ENCODE measurements at regions not wholly inside any gene's neighbourhood (a gene's known extent, or its start where the extent isn't known, plus 50 kb on each side); places are given as distances from the start of the nearest gene placed in this dataset.

GRCh38 chr1:219326843-219327242 is 153.2 kb downstream of the LYPLAL1 start:
- POLR2A ChIA-PET (ENCODE audit: unreplicated experiment): no interaction called here
- peaks cover 31% of the 10 kb centered on the region for H3K4me1 ChIP-seq (replicated peaks; ENCODE audit: insufficient read depth)

GRCh38 chr1:219325368-219325742 is 151.7 kb downstream of the LYPLAL1 start:
- Histone ChIP-seq H3K9me3 (ENCODE audit: insufficient read depth, low read depth) (no peaks in the 10 kb centered on the region), H3F3A (ENCODE audit: insufficient read depth, low read depth) (peaks cover 17% of the 10 kb centered on the region; the same call in 1 of the 2 replicates), H3K79me2 (ENCODE audit: low read depth) (no peaks in the 10 kb centered on the region), H3K36me3 (ENCODE audit: low read depth) (no peaks in the 10 kb centered on the region), H3K27ac (peak overlapping the region; percentile 35), H3K27me3 (ENCODE audit: insufficient read depth, low read depth) (no peaks in the 10 kb centered on the region), H4K20me1 (ENCODE audit: insufficient read depth) (no peaks in the 10 kb centered on the region), H3K4me3 (no peak overlapping the region), H2AFZ (no peak overlapping the region), H3K4me2 (peak overlapping the region; percentile 59), H3K4me1 (replicated peaks; ENCODE audit: insufficient read depth) (peaks cover 31% of the 10 kb centered on the region), H3K9me2 (ENCODE audit: insufficient read depth) (no peaks in the 10 kb centered on the region)
- ChIA-PET POLR2A (ENCODE audit: unreplicated experiment) (interaction anchor here (0.6 kb wide), 2 partner anchors 863 to 1408 kb away, joined by 3 to 4 read pairs; no protein-coding TSS in a partner anchor), CTCF (no interaction called here)
- intact Hi-C loops (cut with micrococcal nuclease; ENCODE audit: unreplicated experiment): loop anchor here (1.0 kb wide), 1 partner anchor 619 kb away; no protein-coding TSS in a partner anchor
- no peak for DNase-seq
- no peak for TF ChIP-seq EZH2 (IDR thresholded peaks at IDR 0.05; ENCODE audit: low read depth)
- no peak for TF ChIP-seq CTCF (conservative IDR thresholded peaks at IDR 0.05)
- BruUV-seq (replicated peaks): no TSS peak

More at GRCh38 chr1:219326843-219327242, 153.2 kb downstream of the LYPLAL1 start:
- Histone ChIP-seq H2AFZ (no peak overlapping the region), H3K9me2 (ENCODE audit: insufficient read depth) (no peaks in the 10 kb centered on the region), H3K27me3 (ENCODE audit: insufficient read depth, low read depth) (no peaks in the 10 kb centered on the region), H3K79me2 (ENCODE audit: low read depth) (no peaks in the 10 kb centered on the region), H3K27ac (no peak overlapping the region), H3F3A (ENCODE audit: insufficient read depth, low read depth) (peaks cover 17% of the 10 kb centered on the region; the same call in 1 of the 2 replicates), H4K20me1 (ENCODE audit: insufficient read depth) (no peaks in the 10 kb centered on the region), H3K4me2 (no peak overlapping the region), H3K9me3 (ENCODE audit: insufficient read depth, low read depth) (no peaks in the 10 kb centered on the region), H3K4me3 (no peak overlapping the region), H3K36me3 (ENCODE audit: low read depth) (no peaks in the 10 kb centered on the region)
- CTCF ChIA-PET: no interaction called here
- intact Hi-C loops (cut with micrococcal nuclease; ENCODE audit: unreplicated experiment): no loop called here
- no TSS peak for BruUV-seq (replicated peaks)
- TF ChIP-seq EZH2 (IDR thresholded peaks at IDR 0.05; ENCODE audit: low read depth) (no peak), CTCF (conservative IDR thresholded peaks at IDR 0.05) (no peak)
- DNase-seq: no peak

GRCh38 chr1:219324629-219325367 is 151.1 kb downstream of the LYPLAL1 start:
- CTCF ChIA-PET: no interaction called here
- Histone ChIP-seq H3F3A (ENCODE audit: insufficient read depth, low read depth) (peaks cover 17% of the 10 kb centered on the region; the same call in 1 of the 2 replicates), H3K4me2 (peak overlapping the region; percentile 59), H3K9me3 (ENCODE audit: insufficient read depth, low read depth) (no peaks in the 10 kb centered on the region), H3K27me3 (ENCODE audit: insufficient read depth, low read depth) (no peaks in the 10 kb centered on the region), H3K4me1 (replicated peaks; ENCODE audit: insufficient read depth) (peaks cover 31% of the 10 kb centered on the region), H3K79me2 (ENCODE audit: low read depth) (no peaks in the 10 kb centered on the region), H3K36me3 (ENCODE audit: low read depth) (no peaks in the 10 kb centered on the region), H3K9me2 (ENCODE audit: insufficient read depth) (no peaks in the 10 kb centered on the region), H2AFZ (no peak overlapping the region), H3K27ac (peak overlapping the region; percentile 63), H3K4me3 (no peak overlapping the region; the same call in 1 of the 2 replicates), H4K20me1 (ENCODE audit: insufficient read depth) (no peaks in the 10 kb centered on the region)
- no peak for TF ChIP-seq CTCF (conservative IDR thresholded peaks at IDR 0.05)
- TF ChIP-seq EZH2 (IDR thresholded peaks at IDR 0.05; ENCODE audit: low read depth): no peak
- POLR2A ChIA-PET (ENCODE audit: unreplicated experiment): interaction anchor here (0.6 kb wide), 3 partner anchors 862 to 1409 kb away, joined by 3 to 21 read pairs (median 4); no protein-coding TSS in a partner anchor
- DNase-seq: peak; percentile 44 to 94
- no TSS peak for BruUV-seq (replicated peaks)
- intact Hi-C loops (cut with micrococcal nuclease; ENCODE audit: unreplicated experiment): loop anchor here (1.0 to 5.0 kb wide), 2 partner anchors 63 to 618 kb away; no protein-coding TSS in a partner anchor
